GM12872 (cell line): ENCODE measurements at regions not wholly inside any gene's neighbourhood (a gene's known extent, or its start where the extent isn't known, plus 50 kb on each side); places are given as distances from the start of the nearest gene placed in this dataset.

Source experiments
- TF ChIP-seq, protein P1 (sequence below): IDR thresholded peaks from 3 replicates; pipeline ENCODE4 v1.5.1; 2011; ENCODE audit warnings: low read depth, mild to moderate bottlenecking, low read length, moderate library complexity; ENCODE audit not compliant: insufficient read depth

DNA sequence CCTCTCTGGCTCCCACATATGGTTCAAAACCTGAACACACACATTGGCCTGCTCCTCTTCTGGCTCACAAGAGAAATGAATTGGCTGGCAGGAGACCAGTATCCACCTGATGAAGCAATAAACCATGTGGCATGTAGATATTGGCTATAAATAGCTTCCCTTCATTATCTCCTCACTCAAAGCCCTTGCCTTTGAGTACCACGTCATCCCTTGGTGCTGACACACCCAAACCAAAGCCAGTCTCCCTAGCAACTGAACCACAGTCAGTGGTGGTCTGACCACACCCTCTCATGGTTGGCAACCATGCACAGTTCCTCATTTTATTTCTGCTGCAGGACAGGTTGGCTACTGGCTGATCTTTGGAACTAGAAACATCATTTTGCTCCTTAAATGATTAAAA lies 98.8 kb downstream of the ZNF621 start:
- TF ChIP-seq, protein P1, sequence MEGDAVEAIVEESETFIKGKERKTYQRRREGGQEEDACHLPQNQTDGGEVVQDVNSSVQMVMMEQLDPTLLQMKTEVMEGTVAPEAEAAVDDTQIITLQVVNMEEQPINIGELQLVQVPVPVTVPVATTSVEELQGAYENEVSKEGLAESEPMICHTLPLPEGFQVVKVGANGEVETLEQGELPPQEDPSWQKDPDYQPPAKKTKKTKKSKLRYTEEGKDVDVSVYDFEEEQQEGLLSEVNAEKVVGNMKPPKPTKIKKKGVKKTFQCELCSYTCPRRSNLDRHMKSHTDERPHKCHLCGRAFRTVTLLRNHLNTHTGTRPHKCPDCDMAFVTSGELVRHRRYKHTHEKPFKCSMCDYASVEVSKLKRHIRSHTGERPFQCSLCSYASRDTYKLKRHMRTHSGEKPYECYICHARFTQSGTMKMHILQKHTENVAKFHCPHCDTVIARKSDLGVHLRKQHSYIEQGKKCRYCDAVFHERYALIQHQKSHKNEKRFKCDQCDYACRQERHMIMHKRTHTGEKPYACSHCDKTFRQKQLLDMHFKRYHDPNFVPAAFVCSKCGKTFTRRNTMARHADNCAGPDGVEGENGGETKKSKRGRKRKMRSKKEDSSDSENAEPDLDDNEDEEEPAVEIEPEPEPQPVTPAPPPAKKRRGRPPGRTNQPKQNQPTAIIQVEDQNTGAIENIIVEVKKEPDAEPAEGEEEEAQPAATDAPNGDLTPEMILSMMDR = no peak

DNA sequence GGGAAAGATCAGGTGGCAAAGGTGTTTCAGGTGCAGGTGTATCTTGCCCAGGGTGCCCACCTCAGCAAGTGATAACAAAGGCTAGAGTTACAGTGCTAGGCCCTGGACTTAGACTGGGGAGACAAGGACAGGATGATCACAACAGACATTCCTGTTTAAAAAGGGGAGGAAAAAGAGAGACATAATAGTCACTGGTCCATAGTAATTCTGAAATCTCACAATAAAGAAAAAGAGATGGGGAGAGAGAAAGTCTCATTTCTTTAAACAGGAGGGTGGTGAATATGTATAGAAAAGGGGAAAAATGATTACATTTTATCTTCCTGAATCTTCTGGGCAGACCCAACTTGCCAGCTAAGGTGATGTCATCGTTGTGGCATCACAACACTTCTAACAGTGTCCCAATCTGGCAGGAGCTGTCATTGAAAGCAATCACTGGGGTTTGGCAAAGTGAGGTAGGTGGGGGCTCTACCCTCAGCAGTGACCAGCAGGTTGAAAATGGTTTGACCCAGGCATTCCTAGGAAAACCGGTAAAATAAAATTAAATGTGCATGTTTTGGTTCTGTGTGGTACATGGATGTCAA lies 99.5 kb downstream of the ZNF621 start:
- TF ChIP-seq, protein P1 = no peak

- TF ChIP-seq, protein P1 = no peak
These were observed 102.3 kb downstream of the ZNF621 start for GRCh38 chr3:40627095-40627494.

DNA sequence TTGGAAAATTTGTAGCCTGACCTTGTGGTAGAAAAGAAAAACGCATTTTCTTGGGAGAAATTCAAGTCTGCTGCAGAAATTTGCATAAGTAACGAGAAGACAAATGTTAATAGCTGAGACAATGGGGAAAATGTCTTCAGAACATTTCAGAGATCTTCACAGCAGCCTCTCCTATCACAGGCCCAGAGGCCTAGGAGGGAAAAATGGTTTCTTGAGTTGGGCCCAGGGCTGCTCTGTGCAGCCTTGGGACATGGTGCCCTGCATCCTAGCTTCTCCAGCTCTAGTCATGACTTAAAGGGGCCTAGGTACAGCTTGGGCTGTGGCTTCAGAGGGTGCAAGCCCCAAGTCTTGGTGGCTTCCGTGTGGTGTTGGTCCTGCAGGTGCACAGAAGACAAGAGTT lies 104.2 kb downstream of the ZNF621 start:
- TF ChIP-seq, protein P1 = no peak

DNA sequence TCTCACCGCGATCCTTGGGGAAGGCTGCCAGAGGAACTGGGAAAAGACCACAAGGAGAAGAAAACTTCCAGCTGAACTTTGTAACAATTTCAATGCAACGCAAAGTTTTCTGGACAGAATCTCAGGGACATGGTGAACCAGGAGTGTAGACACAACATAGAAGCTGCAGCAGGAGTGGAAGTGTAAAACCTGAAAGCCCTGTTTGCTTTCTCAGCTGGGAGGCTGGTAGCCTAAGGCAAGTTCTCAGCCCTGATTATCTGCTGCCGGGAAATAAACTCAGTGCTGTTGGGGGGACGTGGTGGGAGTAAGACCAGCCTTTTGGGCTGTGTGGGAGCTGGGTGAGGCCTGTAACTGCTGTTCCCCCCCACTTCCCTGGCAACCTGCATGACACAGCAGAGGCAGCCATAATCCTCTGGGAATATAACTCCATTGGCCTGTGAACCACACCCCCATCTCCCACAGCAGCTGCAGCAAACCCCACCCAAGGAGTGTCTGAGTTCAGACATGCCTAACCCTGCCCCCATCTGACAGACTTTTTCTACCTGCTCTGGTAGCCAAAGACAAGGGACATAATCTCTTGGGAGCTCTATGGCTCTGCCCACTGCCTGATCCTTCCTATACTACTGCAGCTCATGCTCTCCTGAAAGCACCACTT lies 106.7 kb downstream of the ZNF621 start:
- TF ChIP-seq, protein P1 = no peak

DNA sequence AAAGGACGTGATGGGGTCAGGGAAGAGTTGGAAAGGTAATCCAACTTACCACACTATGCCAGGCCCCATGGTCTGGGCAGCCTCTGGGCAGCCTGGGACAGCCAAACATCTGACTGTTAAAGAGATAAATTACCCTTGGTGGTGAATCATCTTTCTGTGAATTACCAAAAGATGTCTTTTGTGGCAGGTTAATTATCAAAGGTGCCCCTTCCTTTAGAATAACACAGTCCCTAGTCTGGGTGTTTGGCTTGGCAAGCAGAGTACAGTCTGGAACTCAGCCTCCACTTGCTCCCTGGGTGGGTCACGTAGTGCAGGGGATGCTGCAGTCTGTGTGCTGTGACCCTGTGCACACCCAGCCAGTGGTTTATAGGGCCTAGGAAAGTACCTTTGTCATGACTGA lies 113.1 kb downstream of the ZNF621 start:
- TF ChIP-seq, protein P1 = no peak

DNA sequence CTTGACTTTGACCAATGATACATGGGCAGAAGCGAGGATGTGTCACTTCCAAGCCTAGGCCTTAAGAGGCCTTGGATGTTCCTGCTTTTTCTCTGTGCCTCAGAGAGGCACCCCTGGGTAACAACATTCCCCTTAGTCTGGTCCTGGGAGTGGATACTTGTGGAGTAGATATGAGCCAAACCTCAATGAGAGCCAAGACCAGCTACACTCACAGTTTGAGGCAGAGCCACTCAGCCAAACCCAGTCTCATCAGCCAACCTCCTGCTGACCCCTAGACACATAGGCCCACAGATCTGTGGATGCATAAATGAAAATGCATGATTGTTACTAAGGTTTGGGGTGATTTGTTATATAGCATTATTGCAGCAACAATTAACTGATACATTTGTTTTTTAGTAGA lies 114.2 kb downstream of the ZNF621 start:
- TF ChIP-seq, protein P1 = no peak

DNA sequence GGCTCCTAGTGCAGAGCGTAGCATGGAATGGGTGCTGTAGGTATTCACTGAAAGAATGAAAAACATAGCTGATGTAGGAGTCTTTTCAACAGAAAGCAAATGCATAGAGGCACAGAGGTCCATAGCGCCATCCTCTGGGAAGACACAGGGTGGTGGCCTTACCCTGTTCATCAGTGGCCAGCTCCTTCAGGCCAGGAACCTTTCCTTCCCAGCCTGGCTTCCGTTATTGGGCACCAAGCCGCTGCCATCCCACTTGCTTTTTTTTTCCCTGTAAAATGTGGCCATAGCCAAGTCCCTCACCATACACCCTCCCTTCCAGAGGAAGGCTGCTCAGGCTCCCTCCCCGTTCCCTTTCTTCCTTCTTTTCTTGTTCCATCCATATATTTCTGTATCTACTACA lies 118.1 kb downstream of the ZNF621 start:
- TF ChIP-seq, protein P1 = no peak
